Left ventricle myocardium inferior (tissue), 1 donor: ENCODE measurements at regions not wholly inside any gene's neighbourhood (a gene's known extent, or its start where the extent isn't known, plus 50 kb on each side); places are given as distances from the start of the nearest gene placed in this dataset.

Experiments
- DNase-seq: peaks from one replicate; pipeline ENCODE4 v3.0.0-alpha.2; 2020
- H3K27ac ChIP-seq: fragments of 200-600 bp; replicated peaks from 2 replicates; pipeline ENCODE4 v1.8.0; 2021
- H3K27me3 ChIP-seq: fragments of 200-600 bp; 2 replicates; pipeline ENCODE4 v1.8.0; 2021; ENCODE audit warnings: low read depth
- H3K36me3 ChIP-seq: fragments of 200-600 bp; 2 replicates; pipeline ENCODE4 v1.8.0; 2021
- H3K4me1 ChIP-seq: fragments of 200-600 bp; 2 replicates; pipeline ENCODE4 v1.8.0; 2021
- H3K4me3 ChIP-seq: fragments of 200-600 bp; 2 replicates; pipeline ENCODE4 v1.8.0; 2021; ENCODE audit warnings: mild to moderate bottlenecking, moderate library complexity
- H3K9me3 ChIP-seq: fragments of 200-600 bp; replicated peaks from 2 replicates; pipeline ENCODE4 v1.8.0; 2021
- CTCF ChIP-seq: fragments of 200-600 bp; IDR thresholded peaks from 2 replicates; pipeline ENCODE4 v1.8.0; 2021; ENCODE audit warnings: antibody characterized with exemption, mild to moderate bottlenecking, borderline replicate concordance
- intact Hi-C: fragments of 100-400 bp; cut with micrococcal nuclease; formaldehyde crosslinking; loops from one replicate; pipeline ENCODE4 v1.11.0; 2022
- donor health status: DM: no; HTN: yes; CAD: no; lungs with severe emphysema.

- TF ChIP-seq CTCF, result no peak
- no peak for DNase-seq
- H3K36me3 ChIP-seq, result no peaks in the 10 kb centered on the region
- no peak overlapping the region for H3K4me3 ChIP-seq
- intact Hi-C loops, result no loop called here
- no peaks in the 10 kb centered on the region for H3K27me3 ChIP-seq
- no peaks in the 10 kb centered on the region for H3K4me1 ChIP-seq
- no peaks in the 10 kb centered on the region for H3K9me3 ChIP-seq
- no peak overlapping the region for H3K27ac ChIP-seq
These were observed 123.6 kb upstream of the CD96 start for GRCh38 chr3:111418391-111418790.

- H3K27ac ChIP-seq, result no peak overlapping the region
- H3K27me3 ChIP-seq, result no peaks in the 10 kb centered on the region
- H3K36me3 ChIP-seq, result no peaks in the 10 kb centered on the region
- peaks cover 72% of the 10 kb centered on the region for H3K9me3 ChIP-seq
- H3K4me1 ChIP-seq, result no peaks in the 10 kb centered on the region
- DNase-seq, result no peak
- no peak overlapping the region for H3K4me3 ChIP-seq
- TF ChIP-seq CTCF, result no peak
- intact Hi-C loops, result no loop called here
These were observed 113.7 kb upstream of the CD96 start for GRCh38 chr3:111428301-111428700.

- Histone ChIP-seq H3K4me3 (no peak overlapping the region), H3K4me1 (no peaks in the 10 kb centered on the region), H3K27ac (no peak overlapping the region), H3K36me3 (no peaks in the 10 kb centered on the region), H3K9me3 (peaks cover 35% of the 10 kb centered on the region), H3K27me3 (no peaks in the 10 kb centered on the region)
- TF ChIP-seq CTCF, result no peak
- intact Hi-C loops, result no loop called here
- no peak for DNase-seq
These were observed 106.9 kb upstream of the CD96 start for GRCh38 chr3:111434941-111435622.

GRCh38 chr3:111438283-111438682 is 103.7 kb upstream of the CD96 start:
- Histone ChIP-seq H3K4me1 (no peaks in the 10 kb centered on the region), H3K36me3 (no peaks in the 10 kb centered on the region), H3K27me3 (no peaks in the 10 kb centered on the region), H3K4me3 (no peak overlapping the region), H3K27ac (no peak overlapping the region), H3K9me3 (peaks cover 28% of the 10 kb centered on the region)
- no peak for DNase-seq
- no peak for TF ChIP-seq CTCF
- intact Hi-C loops, result no loop called here

- no peaks in the 10 kb centered on the region for H3K4me1 ChIP-seq
- no peak for TF ChIP-seq CTCF
- no peaks in the 10 kb centered on the region for H3K27me3 ChIP-seq
- no peak for DNase-seq
- no peak overlapping the region for H3K4me3 ChIP-seq
- intact Hi-C loops, result no loop called here
- H3K9me3 ChIP-seq, result peaks cover 7% of the 10 kb centered on the region
- no peaks in the 10 kb centered on the region for H3K36me3 ChIP-seq
- H3K27ac ChIP-seq, result no peak overlapping the region
These were observed 87.4 kb upstream of the CD96 start for GRCh38 chr3:111454551-111454950.
